Mesenchymal stem cell (in vitro differentiated cells and primary cell): ENCODE measurements at regions not wholly inside any gene's neighbourhood (a gene's known extent, or its start where the extent isn't known, plus 50 kb on each side); places are given as distances from the start of the nearest gene placed in this dataset.

Experiments
- DNase-seq: peaks from one replicate; pipeline ENCODE4 v3.0.0-alpha.2; 2013
- H2AFZ ChIP-seq: one replicate; pipeline ENCODE4 v1.6.1; 2013; ENCODE audit warnings: low read depth, mild to moderate bottlenecking, control low read depth, inconsistent platforms, low read length, moderate library complexity
- H2AK5ac ChIP-seq: 2 replicates; pipeline ENCODE4 v1.6.1; 2013; ENCODE audit warnings: low read length, moderate library complexity, mild to moderate bottlenecking, inconsistent platforms; ENCODE audit not compliant: severe bottlenecking
- H2BK120ac ChIP-seq: one replicate; pipeline ENCODE4 v1.6.1; 2013; ENCODE audit warnings: low read depth, mild to moderate bottlenecking, inconsistent platforms, low read length, moderate library complexity
- H2BK12ac ChIP-seq, 2 experiments: one replicate each; pipeline ENCODE4 v1.6.1; 2013; ENCODE audit warnings: inconsistent platforms in 2 of 2, low read length in 2 of 2, mild to moderate bottlenecking in 2 of 2, moderate library complexity in 2 of 2, control low read depth in 1 of 2
- H2BK15ac ChIP-seq: one replicate; pipeline ENCODE4 v1.6.1; 2013; ENCODE audit warnings: mild to moderate bottlenecking, low read depth, inconsistent platforms; ENCODE audit not compliant: poor library complexity, severe bottlenecking
- H2BK5ac ChIP-seq: 2 replicates; pipeline ENCODE4 v1.6.1; 2013; ENCODE audit warnings: low read depth, mild to moderate bottlenecking, low read length, control low read depth, inconsistent platforms; ENCODE audit not compliant: poor library complexity, severe bottlenecking
- H3K14ac ChIP-seq, 2 experiments: one replicate each; pipeline ENCODE4 v1.6.1; 2013; ENCODE audit warnings: inconsistent platforms in 2 of 2, low read length in 2 of 2, control low read depth in 1 of 2, mild to moderate bottlenecking in 1 of 2, moderate library complexity in 1 of 2
- H3K18ac ChIP-seq, 2 experiments: one replicate each; pipeline ENCODE4 v1.6.1; 2013; ENCODE audit warnings: inconsistent platforms in 2 of 2, low read length in 2 of 2, control low read depth in 1 of 2, low read depth in 1 of 2, mild to moderate bottlenecking in 1 of 2
- H3K23ac ChIP-seq, 2 experiments: one replicate each; pipeline ENCODE4 v1.6.1; 2013; ENCODE audit warnings: inconsistent platforms in 2 of 2, low read length in 2 of 2, mild to moderate bottlenecking in 2 of 2, moderate library complexity in 2 of 2, control low read depth in 1 of 2
- H3K27ac ChIP-seq: 2 replicates; pipeline ENCODE4 v1.5.1; 2013; ENCODE audit warnings: mild to moderate bottlenecking, moderate library complexity, low read length, control low read depth, inconsistent platforms; ENCODE audit not compliant: poor library complexity, severe bottlenecking
- H3K27me3 ChIP-seq, 2 experiments: 2 replicates each; pipeline versions ENCODE4 v1.6.1 to v1.7.0; 2013; ENCODE audit warnings: low read length in 2 of 2, mild to moderate bottlenecking in 2 of 2, moderate library complexity in 2 of 2, control low read depth in 1 of 2, inconsistent platforms in 1 of 2; ENCODE audit not compliant: control insufficient read depth in 1 of 2, insufficient read depth in 1 of 2
- H3K36me3 ChIP-seq, 2 experiments: 2 replicates each; pipeline versions ENCODE4 v1.6.1 to v1.7.0; 2013; ENCODE audit warnings: low read length in 2 of 2, control low read depth in 1 of 2, inconsistent platforms in 1 of 2, low read depth in 1 of 2, mild to moderate bottlenecking in 1 of 2; ENCODE audit not compliant: insufficient read depth in 2 of 2, control insufficient read depth in 1 of 2
- H3K4ac ChIP-seq, 2 experiments: one replicate each; pipeline ENCODE4 v1.6.1; 2013; ENCODE audit warnings: inconsistent platforms in 2 of 2, low read length in 2 of 2, mild to moderate bottlenecking in 2 of 2, moderate library complexity in 2 of 2, control low read depth in 1 of 2, low read depth in 1 of 2
- H3K4me1 ChIP-seq: 2 replicates; pipeline ENCODE4 v1.6.1; 2013; ENCODE audit warnings: low read depth, low read length, control low read depth; ENCODE audit not compliant: control insufficient read depth, insufficient read depth
- H3K4me2 ChIP-seq: 2 replicates; pipeline ENCODE4 v1.6.1; 2013; ENCODE audit warnings: low read length, mild to moderate bottlenecking, inconsistent platforms; ENCODE audit not compliant: poor library complexity, severe bottlenecking
- H3K4me3 ChIP-seq, 2 experiments: 2 replicates each; pipeline versions ENCODE4 v1.5.1 to v1.7.0; 2013; ENCODE audit warnings: low read length in 2 of 2, mild to moderate bottlenecking in 2 of 2, control low read depth in 1 of 2, low read depth in 1 of 2; ENCODE audit not compliant: insufficient read depth in 1 of 2
- H3K79me1 ChIP-seq: replicated peaks from 2 replicates; pipeline ENCODE4 v1.6.1; 2013; ENCODE audit warnings: mild to moderate bottlenecking, control low read depth, low read length, inconsistent platforms; ENCODE audit not compliant: poor library complexity, severe bottlenecking
- H3K9ac ChIP-seq: 2 replicates; pipeline ENCODE4 v1.7.0; 2013; ENCODE audit warnings: mild to moderate bottlenecking, low read length, moderate library complexity
- H3K9me3 ChIP-seq: 2 replicates; pipeline ENCODE4 v1.7.0; 2013; ENCODE audit warnings: mild to moderate bottlenecking, low read length; ENCODE audit not compliant: control insufficient read depth
- H4K8ac ChIP-seq: one replicate; pipeline ENCODE4 v1.6.1; 2013; ENCODE audit warnings: inconsistent platforms, mild to moderate bottlenecking, low read length, moderate library complexity
- H4K91ac ChIP-seq: one replicate; pipeline ENCODE4 v1.6.1; 2013; ENCODE audit warnings: mild to moderate bottlenecking, low read length, inconsistent platforms
- WGBS: methylation state at CpG from one replicate; pipeline ENCODE4 v1.1.7; 2013; ENCODE audit warnings: mixed read lengths; 5-methylcytosine and 5-hydroxymethylcytosine counted together

DNA sequence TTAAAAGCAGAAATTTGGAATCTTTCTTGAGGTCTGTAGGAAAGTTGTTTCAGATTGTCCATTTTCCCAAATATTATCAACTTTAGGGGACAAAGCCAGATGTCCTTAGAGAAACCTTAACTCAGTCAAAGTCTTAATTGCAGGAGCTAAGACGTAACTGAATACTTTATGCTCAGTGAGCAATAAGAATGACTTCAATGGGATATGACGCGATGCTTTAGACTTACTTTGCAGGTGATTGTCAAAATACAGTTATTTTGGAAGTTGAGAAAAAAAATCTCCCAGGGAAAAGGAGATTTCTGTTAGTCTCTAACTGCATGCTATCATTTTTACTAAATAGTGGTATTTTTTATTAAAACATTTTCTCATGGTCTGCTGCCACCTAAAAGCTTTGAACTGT, 750.9 kb upstream of the STXBP6 start:
- H3K9ac ChIP-seq = no peak overlapping the region
- H4K91ac ChIP-seq = no peak overlapping the region
- H2BK120ac ChIP-seq = no peak overlapping the region
- H3K27me3 ChIP-seq = no peaks in the 10 kb centered on the region
- no peak for DNase-seq
- H3K27ac ChIP-seq = no peak overlapping the region
- no peaks in the 10 kb centered on the region for H3K79me1 ChIP-seq
- H2BK15ac ChIP-seq = no peak overlapping the region
- H2BK12ac ChIP-seq = no peak overlapping the region
- no peak overlapping the region for H2AK5ac ChIP-seq
- H4K8ac ChIP-seq = no peak overlapping the region
- H2AFZ ChIP-seq = no peak overlapping the region
- no peak overlapping the region for H3K18ac ChIP-seq
- H3K36me3 ChIP-seq = no peaks in the 10 kb centered on the region
- WGBS = 88% methylated on average over 3 of the region's 3 CpGs
- no peaks in the 10 kb centered on the region for H3K9me3 ChIP-seq
- H3K4ac ChIP-seq = no peak overlapping the region
- H3K4me3 ChIP-seq = no peak overlapping the region
- no peaks in the 10 kb centered on the region for H3K4me1 ChIP-seq
- no peak overlapping the region for H2BK5ac ChIP-seq
- H3K14ac ChIP-seq = no peak overlapping the region
- H3K23ac ChIP-seq = no peak overlapping the region
- H3K4me2 ChIP-seq = no peak overlapping the region

DNA sequence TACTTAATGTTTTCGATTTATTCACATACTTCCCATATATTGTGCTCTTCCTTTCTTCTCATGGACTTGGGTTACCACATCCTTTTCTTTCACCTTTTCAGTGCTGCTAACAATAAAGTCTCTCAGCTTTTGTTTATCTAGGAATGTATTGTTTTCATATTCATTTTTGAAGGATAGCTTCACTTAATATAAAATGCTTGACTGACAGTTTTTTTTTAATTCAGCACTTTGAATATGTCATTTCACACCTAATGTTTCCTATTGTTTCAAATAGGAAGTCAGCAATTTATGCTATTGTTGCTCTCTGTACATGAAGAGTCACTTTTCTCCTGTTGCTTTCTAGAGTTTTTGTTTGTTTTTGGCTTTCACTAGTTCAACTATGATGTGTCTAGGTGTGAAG, 738.3 kb upstream of the STXBP6 start:
- H3K4me2 ChIP-seq = no peak overlapping the region
- H3K4ac ChIP-seq = no peak overlapping the region
- no peak overlapping the region for H3K9ac ChIP-seq
- no peak overlapping the region for H3K27ac ChIP-seq
- no peaks in the 10 kb centered on the region for H3K27me3 ChIP-seq
- H3K79me1 ChIP-seq = no peaks in the 10 kb centered on the region
- no peaks in the 10 kb centered on the region for H3K4me1 ChIP-seq
- no peak overlapping the region for H2BK12ac ChIP-seq
- H4K8ac ChIP-seq = no peak overlapping the region
- DNase-seq = no peak
- H2BK120ac ChIP-seq = no peak overlapping the region
- H3K36me3 ChIP-seq = no peaks in the 10 kb centered on the region
- no peak overlapping the region for H2AFZ ChIP-seq
- no peak overlapping the region for H3K18ac ChIP-seq
- H3K14ac ChIP-seq = no peak overlapping the region
- no peak overlapping the region for H2AK5ac ChIP-seq
- no peak overlapping the region for H2BK5ac ChIP-seq
- no peak overlapping the region for H3K23ac ChIP-seq
- H2BK15ac ChIP-seq = no peak overlapping the region
- H3K4me3 ChIP-seq = no peak overlapping the region
- peaks cover 11% of the 10 kb centered on the region for H3K9me3 ChIP-seq
- H4K91ac ChIP-seq = no peak overlapping the region
- 67% methylated on average over 1 of the region's 1 CpG for WGBS

DNA sequence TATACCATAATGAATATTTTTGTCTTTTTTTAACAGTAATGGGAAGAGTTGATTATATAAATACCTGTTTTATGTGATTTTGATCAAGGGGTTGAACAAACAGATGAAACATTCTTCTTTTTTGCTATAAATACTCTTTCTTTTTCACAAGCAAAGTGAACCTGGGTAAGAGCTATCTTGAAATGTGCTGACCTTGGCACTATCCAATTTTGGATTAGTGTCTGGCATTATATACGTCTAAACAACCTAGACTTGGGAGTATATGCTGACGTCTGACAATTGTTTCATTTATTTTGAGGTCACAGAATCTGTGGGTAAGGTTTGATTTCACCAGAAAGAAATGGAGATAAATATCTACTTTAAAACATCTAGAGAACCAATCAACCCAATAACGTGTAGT, 716.0 kb upstream of the STXBP6 start:
- no peaks in the 10 kb centered on the region for H3K27me3 ChIP-seq
- no peaks in the 10 kb centered on the region for H3K36me3 ChIP-seq
- H3K27ac ChIP-seq = no peak overlapping the region
- H3K23ac ChIP-seq = no peak overlapping the region
- WGBS = 88% methylated on average over 2 of the region's 3 CpGs
- H3K18ac ChIP-seq = no peak overlapping the region
- no peak overlapping the region for H2BK12ac ChIP-seq
- H2AK5ac ChIP-seq = no peak overlapping the region
- no peaks in the 10 kb centered on the region for H3K9me3 ChIP-seq
- no peaks in the 10 kb centered on the region for H3K4me1 ChIP-seq
- no peak overlapping the region for H2BK120ac ChIP-seq
- no peak overlapping the region for H3K4me3 ChIP-seq
- no peak overlapping the region for H4K91ac ChIP-seq
- no peak overlapping the region for H3K4ac ChIP-seq
- no peak overlapping the region for H3K4me2 ChIP-seq
- DNase-seq = no peak
- H2BK5ac ChIP-seq = no peak overlapping the region
- H3K14ac ChIP-seq = no peak overlapping the region
- H3K9ac ChIP-seq = no peak overlapping the region
- H2AFZ ChIP-seq = no peak overlapping the region
- H4K8ac ChIP-seq = no peak overlapping the region
- no peak overlapping the region for H2BK15ac ChIP-seq
- H3K79me1 ChIP-seq = no peaks in the 10 kb centered on the region

DNA sequence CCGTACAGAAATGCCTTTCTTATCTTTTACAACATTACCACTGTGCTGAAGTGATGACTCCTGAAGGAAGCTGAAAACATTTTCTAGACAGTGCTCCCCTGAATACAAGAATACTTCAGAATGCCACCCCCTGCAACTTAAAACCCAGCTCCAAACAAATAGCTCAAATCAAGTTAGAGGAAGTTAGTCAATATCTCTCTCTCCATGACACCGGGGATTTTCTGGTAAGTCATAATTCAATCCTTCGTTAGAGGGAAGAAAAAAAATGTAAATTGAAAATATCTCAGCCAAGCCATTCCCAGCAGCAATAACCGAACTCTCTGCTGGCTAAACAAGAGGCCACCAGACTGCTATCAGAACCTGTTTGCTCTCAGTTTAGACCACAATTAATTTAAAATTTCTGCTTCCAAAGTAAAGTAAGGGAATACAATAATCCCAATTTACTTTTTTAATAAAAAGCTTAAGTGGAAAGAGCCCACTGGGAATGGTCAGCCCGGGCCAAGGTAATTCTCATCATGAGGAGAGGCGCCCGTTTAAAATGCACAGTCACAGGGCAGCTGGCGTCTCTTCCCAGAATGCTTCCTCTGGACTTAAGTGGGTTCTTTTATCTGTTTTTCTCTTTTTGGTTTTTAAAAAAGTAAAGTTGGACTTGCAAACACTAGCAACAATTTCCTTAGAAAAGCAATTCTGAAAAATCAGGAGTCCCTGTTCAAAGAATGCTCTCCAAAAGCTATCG, 710.1 kb upstream of the STXBP6 start:
- no peak overlapping the region for H3K18ac ChIP-seq
- no peak overlapping the region for H2AK5ac ChIP-seq
- 81% methylated on average over 6 of the region's 9 CpGs for WGBS
- no peak overlapping the region for H3K9ac ChIP-seq
- no peak overlapping the region for H4K91ac ChIP-seq
- no peak overlapping the region for H2BK15ac ChIP-seq
- no peak overlapping the region for H3K27ac ChIP-seq
- H2BK120ac ChIP-seq = no peak overlapping the region
- H3K4me3 ChIP-seq = peak overlapping the region in 1 of 2 experiments; percentile 11
- DNase-seq = no peak
- H3K79me1 ChIP-seq = no peaks in the 10 kb centered on the region
- no peak overlapping the region for H2BK5ac ChIP-seq
- no peak overlapping the region for H3K4me2 ChIP-seq
- no peaks in the 10 kb centered on the region for H3K27me3 ChIP-seq
- H3K9me3 ChIP-seq = no peaks in the 10 kb centered on the region
- H2AFZ ChIP-seq = no peak overlapping the region
- no peaks in the 10 kb centered on the region for H3K36me3 ChIP-seq
- no peaks in the 10 kb centered on the region for H3K4me1 ChIP-seq
- H3K14ac ChIP-seq = no peak overlapping the region
- H4K8ac ChIP-seq = no peak overlapping the region
- no peak overlapping the region for H3K23ac ChIP-seq
- H2BK12ac ChIP-seq = no peak overlapping the region
- no peak overlapping the region for H3K4ac ChIP-seq
